ENCODE measurements at regions not wholly inside any gene's neighbourhood (a gene's known extent, or its start where the extent isn't known, plus 50 kb on each side); places are given as distances from the start of the nearest gene placed in this dataset.

DNA sequence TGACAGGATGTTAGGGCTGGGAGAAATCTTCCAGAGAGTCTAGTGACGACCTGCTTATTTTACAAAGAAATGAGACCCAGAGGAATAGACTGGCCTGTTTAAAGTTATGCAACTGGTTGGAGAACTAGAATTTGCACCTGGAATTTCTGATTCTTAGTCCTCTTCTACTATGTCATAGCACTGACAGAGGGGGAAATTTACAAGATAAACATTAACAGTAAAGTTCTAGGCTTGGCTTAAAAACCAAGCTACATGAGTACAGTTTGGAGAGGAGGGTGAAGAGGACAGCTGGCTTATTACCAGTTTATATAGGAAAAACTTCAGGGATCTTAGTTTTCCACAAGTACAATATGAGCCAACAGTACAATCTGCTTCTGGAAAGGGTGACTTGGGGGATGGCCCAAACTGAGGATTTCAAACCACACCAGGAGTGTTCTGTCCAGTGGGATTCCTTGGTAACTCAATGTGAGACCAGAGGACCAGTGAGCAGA is 269.6 kb downstream of the CD109 start:
- Histone ChIP-seq H2AFZ (ENCODE audit: low read depth, low read length) (no peak overlapping the region), H3K9ac (ENCODE audit: low read length) (no peak overlapping the region), H3K9me3 (ENCODE audit: insufficient read depth, low read depth, low read length) (no peaks in the 10 kb centered on the region), H3K4me1 (ENCODE audit: insufficient read depth, low read length) (no peaks in the 10 kb centered on the region), H3K4me2 (ENCODE audit: low read length) (no peak overlapping the region), H3K4me3 (ENCODE audit: insufficient read depth, low read depth, low read length) (no peak overlapping the region), H3K36me3 (ENCODE audit: insufficient read depth, low read length) (no peaks in the 10 kb centered on the region), H4K20me1 (ENCODE audit: insufficient read depth, low read length) (no peaks in the 10 kb centered on the region), H3K27ac (ENCODE audit: low read depth, low read length) (no peak overlapping the region), H3K27me3 (ENCODE audit: insufficient read depth, low read length) (no peaks in the 10 kb centered on the region), H3K79me2 (ENCODE audit: insufficient read depth, low read length) (no peaks in the 10 kb centered on the region)
- Mint-ChIP-seq H3K27me3 (ENCODE audit: low read depth, unreplicated experiment) (peaks cover 4% of the 10 kb centered on the region), H3K9me3 (ENCODE audit: unreplicated experiment) (peaks cover 6% of the 10 kb centered on the region), H3K4me3 (ENCODE audit: unreplicated experiment) (no peak overlapping the region), H3K27ac (ENCODE audit: unreplicated experiment) (no peak overlapping the region), H3K4me1 (ENCODE audit: low read depth, unreplicated experiment) (no peaks in the 10 kb centered on the region), H3K36me3 (ENCODE audit: low read depth, unreplicated experiment) (no peaks in the 10 kb centered on the region)
- FAIRE-seq: no peak
- DNase-seq (ENCODE audit: low read depth): no peak
- TF ChIP-seq EZH2 (IDR thresholded peaks at IDR 0.05; ENCODE audit: insufficient read depth, low read length) (no peak), CTCF (IDR thresholded peaks at IDR 0.05; ENCODE audit: insufficient read depth, low read depth, low read length) (no peak)

- Histone ChIP-seq H4K20me1 (ENCODE audit: insufficient read depth, low read length) (no peaks in the 10 kb centered on the region), H3K27ac (ENCODE audit: low read depth, low read length) (no peak overlapping the region), H3K9me3 (ENCODE audit: insufficient read depth, low read depth, low read length) (no peaks in the 10 kb centered on the region), H3K36me3 (ENCODE audit: insufficient read depth, low read length) (no peaks in the 10 kb centered on the region), H3K79me2 (ENCODE audit: insufficient read depth, low read length) (no peaks in the 10 kb centered on the region), H3K9ac (ENCODE audit: low read length) (no peak overlapping the region), H2AFZ (ENCODE audit: low read depth, low read length) (no peak overlapping the region), H3K4me1 (ENCODE audit: insufficient read depth, low read length) (no peaks in the 10 kb centered on the region), H3K27me3 (ENCODE audit: insufficient read depth, low read length) (no peaks in the 10 kb centered on the region), H3K4me3 (ENCODE audit: insufficient read depth, low read depth, low read length) (no peak overlapping the region), H3K4me2 (ENCODE audit: low read length) (no peak overlapping the region)
- no peak overlapping the region for H3K4me3 Mint-ChIP-seq (ENCODE audit: unreplicated experiment)
- H3K27ac Mint-ChIP-seq (ENCODE audit: unreplicated experiment): no peak overlapping the region
- H3K27me3 Mint-ChIP-seq (ENCODE audit: low read depth, unreplicated experiment): peaks cover 4% of the 10 kb centered on the region
- no peaks in the 10 kb centered on the region for H3K36me3 Mint-ChIP-seq (ENCODE audit: low read depth, unreplicated experiment)
- FAIRE-seq (no peak), DNase-seq (ENCODE audit: low read depth) (no peak)
- no peaks in the 10 kb centered on the region for H3K4me1 Mint-ChIP-seq (ENCODE audit: low read depth, unreplicated experiment)
- peaks cover 6% of the 10 kb centered on the region for H3K9me3 Mint-ChIP-seq (ENCODE audit: unreplicated experiment)
- TF ChIP-seq EZH2 (IDR thresholded peaks at IDR 0.05; ENCODE audit: insufficient read depth, low read length) (no peak), CTCF (IDR thresholded peaks at IDR 0.05; ENCODE audit: insufficient read depth, low read depth, low read length) (no peak)
These were observed 268.3 kb downstream of the CD109 start for GRCh38 chr6:73964241-73964854.

DNA sequence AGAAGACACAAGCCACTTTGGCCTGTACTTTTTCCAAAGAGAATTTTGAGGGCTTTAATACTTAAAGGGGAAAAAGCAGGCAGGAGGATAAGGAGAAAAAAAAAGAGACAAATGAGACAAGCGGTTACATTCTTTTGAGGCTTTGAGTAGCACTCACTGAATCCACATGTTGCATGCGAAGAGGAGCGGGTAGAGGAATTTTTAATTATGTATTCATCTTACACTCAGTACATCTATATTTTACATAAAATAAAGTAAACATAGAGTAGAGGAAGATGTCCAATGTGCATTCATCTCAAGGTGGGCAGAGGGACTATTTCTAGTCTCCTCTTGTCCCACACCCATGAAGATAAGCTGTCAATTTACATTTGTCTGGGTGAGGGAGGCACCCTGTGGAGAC is 266.9 kb downstream of the CD109 start:
- Histone ChIP-seq H3K4me3 (ENCODE audit: insufficient read depth, low read depth, low read length) (no peak overlapping the region), H3K4me2 (ENCODE audit: low read length) (no peak overlapping the region)

More for the DNA sequence above, 266.9 kb downstream of the CD109 start:
- FAIRE-seq (no peak), DNase-seq (ENCODE audit: low read depth) (no peak)
- Mint-ChIP-seq H3K27me3 (ENCODE audit: low read depth, unreplicated experiment) (peaks cover 4% of the 10 kb centered on the region), H3K4me3 (ENCODE audit: unreplicated experiment) (no peak overlapping the region), H3K9me3 (ENCODE audit: unreplicated experiment) (peaks cover 6% of the 10 kb centered on the region), H3K27ac (ENCODE audit: unreplicated experiment) (no peak overlapping the region), H3K36me3 (ENCODE audit: low read depth, unreplicated experiment) (no peaks in the 10 kb centered on the region), H3K4me1 (ENCODE audit: low read depth, unreplicated experiment) (no peaks in the 10 kb centered on the region)
- no peak overlapping the region for H2AFZ ChIP-seq (ENCODE audit: low read depth, low read length)
- H4K20me1 ChIP-seq (ENCODE audit: insufficient read depth, low read length): no peaks in the 10 kb centered on the region
- H3K27me3 ChIP-seq (ENCODE audit: insufficient read depth, low read length): no peaks in the 10 kb centered on the region
- H3K27ac ChIP-seq (ENCODE audit: low read depth, low read length): no peak overlapping the region
- no peaks in the 10 kb centered on the region for H3K79me2 ChIP-seq (ENCODE audit: insufficient read depth, low read length)
- no peak for TF ChIP-seq CTCF (IDR thresholded peaks at IDR 0.05; ENCODE audit: insufficient read depth, low read depth, low read length)
- no peaks in the 10 kb centered on the region for H3K36me3 ChIP-seq (ENCODE audit: insufficient read depth, low read length)
- H3K9me3 ChIP-seq (ENCODE audit: insufficient read depth, low read depth, low read length): no peaks in the 10 kb centered on the region
- H3K4me1 ChIP-seq (ENCODE audit: insufficient read depth, low read length): no peaks in the 10 kb centered on the region
- no peak overlapping the region for H3K9ac ChIP-seq (ENCODE audit: low read length)

Measured in astrocyte (in vitro differentiated cells and primary cell).